ENCODE measurements at regions not wholly inside any gene's neighbourhood (a gene's known extent, or its start where the extent isn't known, plus 50 kb on each side); places are given as distances from the start of the nearest gene placed in this dataset.
"Not testable (repeated sequence)": the region's sequence is repeated elsewhere in the genome, so short reads cannot be mapped to it uniquely, and the experiment has no call there.

GRCh38 chrY:21034151-21035061 is 278.5 kb downstream of the RPS4Y2 start:
- no peak for TF ChIP-seq CTCF (IDR thresholded peaks at IDR 0.05; ENCODE audit: extremely low read depth, missing control alignments)
- DNase-seq (ENCODE audit: low spot score): no peak

GRCh38 chrY:21037398-21037797 is 281.5 kb downstream of the RPS4Y2 start:
- DNase-seq (ENCODE audit: low spot score): not testable (repeated sequence)

GRCh38 chrY:21039811-21040210 is 283.9 kb downstream of the RPS4Y2 start:
- no peak for TF ChIP-seq CTCF (IDR thresholded peaks at IDR 0.05; ENCODE audit: extremely low read depth, missing control alignments)
- no peak for DNase-seq (ENCODE audit: low spot score)

GRCh38 chrY:21040711-21041110 is 284.8 kb downstream of the RPS4Y2 start:
- not testable (repeated sequence) for DNase-seq (ENCODE audit: low spot score)

- no peak for TF ChIP-seq CTCF (IDR thresholded peaks at IDR 0.05; ENCODE audit: extremely low read depth, missing control alignments)
- no peak for DNase-seq (ENCODE audit: low spot score)
Observed at GRCh38 chrY:21073079-21073478, 317.2 kb downstream of the RPS4Y2 start.

GRCh38 chrY:21073641-21074260 is 317.8 kb downstream of the RPS4Y2 start:
- no peak for TF ChIP-seq CTCF (IDR thresholded peaks at IDR 0.05; ENCODE audit: extremely low read depth, missing control alignments)
- DNase-seq (ENCODE audit: low spot score): no peak

GRCh38 chrY:21075658-21076057 is 319.8 kb downstream of the RPS4Y2 start:
- TF ChIP-seq CTCF (IDR thresholded peaks at IDR 0.05; ENCODE audit: extremely low read depth, missing control alignments): no peak
- DNase-seq (ENCODE audit: low spot score): no peak

GRCh38 chrY:21079670-21080069 is 323.8 kb downstream of the RPS4Y2 start:
- TF ChIP-seq CTCF (IDR thresholded peaks at IDR 0.05; ENCODE audit: extremely low read depth, missing control alignments): no peak
- no peak for DNase-seq (ENCODE audit: low spot score)
